HEK293T (cell line): ENCODE measurements at regions not wholly inside any gene's neighbourhood (a gene's known extent, or its start where the extent isn't known, plus 50 kb on each side); places are given as distances from the start of the nearest gene placed in this dataset.

Experiments used
- CTCF ChIA-PET: fragments of 350-600 bp; formaldehyde crosslinking; extraction: SDS; loops from one replicate; lab custom pipeline; 2021; ENCODE audit warnings: antibody characterized with exemption, inconsistent platforms; lab: Yijun Ruan, JAX
- POLR2A ChIA-PET: fragments of 350-600 bp; formaldehyde crosslinking; extraction: SDS; loops from one replicate; lab custom pipeline; 2020; ENCODE audit warnings: antibody characterized with exemption, inconsistent platforms; lab: Yijun Ruan, JAX
- DNase-seq: peaks from one replicate; pipeline ENCODE4 v3.0.0; 2012; ENCODE audit warnings: mixed read lengths; ENCODE audit errors: extremely low spot score
- ARNT ChIP-seq: fragments of 450-650 bp; IDR thresholded peaks from 2 replicates; pipeline ENCODE4 v1.6.1; 2017; ENCODE audit warnings: mild to moderate bottlenecking
- BHLHE40 ChIP-seq: fragments of 450-650 bp; IDR thresholded peaks from 2 replicates; pipeline ENCODE4 v1.6.1; 2016; ENCODE audit warnings: mild to moderate bottlenecking, moderate library complexity, borderline replicate concordance
- CTBP1 ChIP-seq: fragments of 450-650 bp; IDR thresholded peaks from 2 replicates; pipeline ENCODE4 v1.6.1; 2016; ENCODE audit warnings: borderline replicate concordance
- ELF4 ChIP-seq: fragments of 450-650 bp; IDR thresholded peaks from 2 replicates; pipeline ENCODE4 v1.6.1; 2017; ENCODE audit warnings: antibody characterized with exemption
- FOXA1 ChIP-seq: fragments of 450-650 bp; IDR thresholded peaks from 2 replicates; pipeline ENCODE4 v1.6.1; 2016; ENCODE audit warnings: mild to moderate bottlenecking
- FOXK2 ChIP-seq: fragments of 450-650 bp; IDR thresholded peaks from 2 replicates; pipeline ENCODE4 v1.6.1; 2016; ENCODE audit warnings: mild to moderate bottlenecking
- FOXM1 ChIP-seq: fragments of 450-650 bp; IDR thresholded peaks from 2 replicates; pipeline ENCODE4 v1.6.1; 2017; ENCODE audit warnings: mild to moderate bottlenecking, borderline replicate concordance
- HDGF ChIP-seq: fragments of 450-650 bp; IDR thresholded peaks from 2 replicates; pipeline ENCODE4 v1.6.1; 2017; ENCODE audit warnings: antibody characterized with exemption, borderline replicate concordance
- L3MBTL2 ChIP-seq: fragments of 450-650 bp; conservative IDR thresholded peaks from 2 replicates; pipeline ENCODE4 v1.6.1; 2016; ENCODE audit warnings: mild to moderate bottlenecking
- LEF1 ChIP-seq: fragments of 450-650 bp; IDR thresholded peaks from 2 replicates; pipeline ENCODE4 v1.6.1; 2017; ENCODE audit warnings: mild to moderate bottlenecking, borderline replicate concordance
- NFRKB ChIP-seq: fragments of 450-650 bp; IDR thresholded peaks from 2 replicates; pipeline ENCODE4 v1.6.1; 2016; ENCODE audit warnings: mild to moderate bottlenecking, moderate library complexity
- SP1 ChIP-seq: fragments of 450-650 bp; IDR thresholded peaks from 2 replicates; pipeline ENCODE4 v1.6.1; 2017
- SUZ12 ChIP-seq: fragments of 450-650 bp; IDR thresholded peaks from 2 replicates; pipeline ENCODE4 v1.6.1; 2016; ENCODE audit warnings: mild to moderate bottlenecking
- TARDBP ChIP-seq: fragments of 450-650 bp; IDR thresholded peaks from 2 replicates; pipeline ENCODE4 v1.6.1; 2016
- ZNF384 ChIP-seq: fragments of 450-650 bp; IDR thresholded peaks from 2 replicates; pipeline ENCODE4 v1.6.1; 2016
- TF ChIP-seq, protein P1 (sequence below): fragments of 450-650 bp; IDR thresholded peaks from 2 replicates; pipeline ENCODE4 v1.6.1; 2016

DNA sequence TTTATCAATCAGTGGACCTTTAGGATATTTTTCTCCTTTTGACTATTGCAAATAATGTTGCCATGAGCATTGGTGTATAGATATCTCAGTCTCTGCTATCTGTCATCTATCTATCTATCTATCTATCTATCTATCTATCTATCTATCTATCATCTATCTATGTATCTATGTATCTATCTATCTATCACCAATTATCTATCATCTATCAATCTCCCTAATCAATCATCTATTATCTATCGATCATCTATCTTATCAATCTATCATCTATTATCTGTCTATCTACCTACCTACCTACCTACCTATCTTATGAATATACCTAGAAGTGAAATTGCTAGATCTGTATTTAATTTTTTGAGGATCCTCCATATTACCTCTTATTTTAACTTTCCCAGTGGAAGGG is 69.6 kb downstream of the EMX2 start:
- ChIA-PET CTCF (no interaction called here), POLR2A (no interaction called here)
- TF ChIP-seq, protein P1, sequence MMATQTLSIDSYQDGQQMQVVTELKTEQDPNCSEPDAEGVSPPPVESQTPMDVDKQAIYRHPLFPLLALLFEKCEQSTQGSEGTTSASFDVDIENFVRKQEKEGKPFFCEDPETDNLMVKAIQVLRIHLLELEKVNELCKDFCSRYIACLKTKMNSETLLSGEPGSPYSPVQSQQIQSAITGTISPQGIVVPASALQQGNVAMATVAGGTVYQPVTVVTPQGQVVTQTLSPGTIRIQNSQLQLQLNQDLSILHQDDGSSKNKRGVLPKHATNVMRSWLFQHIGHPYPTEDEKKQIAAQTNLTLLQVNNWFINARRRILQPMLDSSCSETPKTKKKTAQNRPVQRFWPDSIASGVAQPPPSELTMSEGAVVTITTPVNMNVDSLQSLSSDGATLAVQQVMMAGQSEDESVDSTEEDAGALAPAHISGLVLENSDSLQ: no peak
- TF ChIP-seq FOXM1 (no peak), SP1 (no peak), L3MBTL2 (no peak), BHLHE40 (no peak), ARNT (no peak), NFRKB (no peak), FOXA1 (no peak), ELF4 (no peak), ZNF384 (no peak), TARDBP (no peak), FOXK2 (no peak), LEF1 (no peak), HDGF (no peak), CTBP1 (no peak), SUZ12 (no peak)

DNA sequence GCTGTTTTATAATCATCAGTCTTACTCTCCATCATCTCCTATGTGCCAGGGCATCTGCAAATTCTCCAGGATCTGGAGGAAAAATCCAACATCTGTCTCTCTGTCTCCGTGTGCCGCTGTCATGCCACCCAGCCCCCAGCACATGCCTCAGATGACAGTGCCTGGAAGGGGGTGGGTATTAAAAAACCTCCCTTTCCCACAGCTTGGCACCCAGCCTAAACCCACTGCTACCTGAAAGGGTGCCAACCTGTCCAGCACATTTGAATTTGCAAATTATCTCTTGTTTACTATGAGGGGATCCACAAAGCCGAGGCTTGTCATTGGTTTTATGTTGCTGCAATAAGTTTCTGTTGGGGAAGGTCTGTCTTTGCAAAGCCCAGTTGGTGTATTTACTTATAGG is 73.1 kb downstream of the EMX2 start:
- TF ChIP-seq HDGF: no peak
- no peak for TF ChIP-seq BHLHE40
- no peak for TF ChIP-seq TARDBP
- no peak for TF ChIP-seq FOXK2
- ChIA-PET POLR2A (no interaction called here), CTCF (no interaction called here)
- no peak for DNase-seq

More for the DNA sequence above, 69.6 kb downstream of the EMX2 start:
- DNase-seq: no peak

DNA sequence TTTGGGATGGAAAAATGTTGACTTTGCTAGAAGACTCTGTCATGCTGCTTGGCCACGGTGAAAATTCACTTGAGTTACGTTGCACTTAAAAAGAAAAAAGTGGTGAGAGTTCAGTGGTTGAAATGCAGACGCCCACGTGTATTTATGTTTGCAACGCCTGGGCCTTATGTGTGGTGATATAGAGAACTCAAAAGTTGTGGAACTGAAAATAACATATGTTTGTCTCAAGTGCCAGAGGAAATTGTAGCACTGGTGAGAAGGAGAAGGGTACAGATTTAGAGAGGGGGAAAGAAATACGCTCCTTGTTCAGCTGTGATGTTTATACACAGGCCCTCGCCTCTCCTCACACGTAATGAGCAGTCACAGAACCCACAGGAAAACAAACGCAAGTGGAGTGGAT is 73.6 kb downstream of the EMX2 start:
- TF ChIP-seq BHLHE40 (no peak), SP1 (no peak), ELF4 (no peak), SUZ12 (no peak), FOXM1 (no peak), FOXA1 (no peak), CTBP1 (no peak), NFRKB (no peak), ARNT (no peak), HDGF (no peak), L3MBTL2 (no peak), ZNF384 (no peak), FOXK2 (no peak), LEF1 (no peak), TARDBP (no peak)
- TF ChIP-seq, protein P1: no peak
- CTCF ChIA-PET: no interaction called here
- DNase-seq: no peak
- POLR2A ChIA-PET: no interaction called here

DNA sequence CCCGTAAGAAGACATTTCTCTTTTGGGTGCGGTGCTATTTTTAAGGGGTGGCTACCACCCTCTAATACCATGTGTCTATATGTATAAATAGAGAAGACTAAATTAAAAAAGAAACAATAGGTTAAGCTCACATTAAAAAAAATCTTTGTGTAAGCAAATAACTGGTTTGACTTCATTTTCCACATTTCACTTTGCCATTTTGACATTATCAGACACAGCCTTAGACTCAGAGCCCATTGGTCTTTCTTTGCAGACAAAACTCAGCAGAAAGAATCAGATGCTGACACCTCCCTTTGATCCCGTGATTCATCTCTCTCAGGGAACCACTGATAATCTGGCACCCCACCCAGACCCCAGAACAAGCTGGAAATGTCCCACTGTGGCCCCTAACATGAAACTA is 74.5 kb downstream of the EMX2 start:
- no peak for DNase-seq
- POLR2A ChIA-PET: no interaction called here
- CTCF ChIA-PET: interaction anchor here (0.6 kb wide), 1 partner anchor 336 kb away, joined by 3 read pairs; no protein-coding TSS in a partner anchor
- no peak for TF ChIP-seq ZNF384
- no peak for TF ChIP-seq SUZ12
- TF ChIP-seq, protein P1: no peak
- no peak for TF ChIP-seq L3MBTL2
- no peak for TF ChIP-seq ELF4
- TF ChIP-seq BHLHE40: no peak
- no peak for TF ChIP-seq TARDBP
- TF ChIP-seq LEF1: no peak
- no peak for TF ChIP-seq FOXA1
- no peak for TF ChIP-seq HDGF
- TF ChIP-seq CTBP1: no peak

DNA sequence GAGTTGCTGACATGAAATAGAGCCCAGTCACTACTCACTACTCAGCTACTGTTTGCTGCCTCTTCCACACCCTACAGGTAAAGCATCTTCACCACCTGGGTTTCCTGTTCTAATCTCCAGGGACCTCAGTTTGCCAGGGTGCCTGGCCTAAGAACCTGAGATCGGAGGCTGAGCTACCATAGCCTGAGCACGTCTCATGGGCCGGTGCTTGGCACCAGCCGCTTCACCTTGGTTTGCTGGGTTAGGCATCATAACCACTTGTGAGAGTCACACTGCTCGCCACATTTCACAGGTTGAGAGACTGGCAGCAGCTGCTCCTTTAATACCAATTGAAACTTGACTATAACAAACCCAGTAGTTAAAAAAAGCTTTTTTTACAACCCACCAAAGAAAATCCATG is 75.1 kb downstream of the EMX2 start:
- POLR2A ChIA-PET: no interaction called here
- TF ChIP-seq CTBP1: no peak
- no peak for TF ChIP-seq ELF4
- no peak for TF ChIP-seq FOXM1
- no peak for TF ChIP-seq FOXK2
- no peak for TF ChIP-seq ARNT
- no peak for TF ChIP-seq L3MBTL2
- TF ChIP-seq NFRKB: no peak
- no peak for TF ChIP-seq BHLHE40
- CTCF ChIA-PET: interaction anchor here (0.6 kb wide), 1 partner anchor 335 kb away, joined by 3 read pairs; no protein-coding TSS in a partner anchor
- DNase-seq: no peak

DNA sequence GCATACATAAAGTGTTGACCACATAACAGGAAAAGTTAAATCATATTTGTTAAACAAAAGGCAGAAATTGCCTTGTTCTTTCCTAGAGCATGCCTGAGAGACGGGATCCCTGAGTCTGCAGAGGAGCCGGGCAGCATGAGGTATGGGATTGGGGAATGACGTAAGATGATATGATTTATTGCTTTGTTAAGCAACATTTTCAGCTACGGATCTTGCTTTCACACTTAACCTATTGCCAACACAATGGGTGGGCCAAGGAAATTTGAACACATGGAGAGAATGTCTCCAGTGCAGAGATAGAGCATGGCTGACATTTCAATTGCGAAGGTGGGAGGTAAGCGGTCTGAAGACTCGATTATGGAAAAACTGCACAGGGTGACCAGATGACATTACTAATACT is 76.7 kb downstream of the EMX2 start:
- ChIA-PET POLR2A (no interaction called here), CTCF (no interaction called here)
- DNase-seq: no peak
- TF ChIP-seq, protein P1: peak; percentile 72
- no peak for TF ChIP-seq SP1
